Right forelimb (tissue), 1 donor: ENCODE measurements at regions not wholly inside any gene's neighbourhood (a gene's known extent, or its start where the extent isn't known, plus 50 kb on each side); places are given as distances from the start of the nearest gene placed in this dataset.

ENCODE experiments used
- DNase-seq: peaks from one replicate; pipeline ENCODE4 v3.0.0-alpha.2; 2018

GRCh38 chr1:234988155-234988517, 140.5 kb downstream of the TOMM20 start:
- DNase-seq = no peak

DNA sequence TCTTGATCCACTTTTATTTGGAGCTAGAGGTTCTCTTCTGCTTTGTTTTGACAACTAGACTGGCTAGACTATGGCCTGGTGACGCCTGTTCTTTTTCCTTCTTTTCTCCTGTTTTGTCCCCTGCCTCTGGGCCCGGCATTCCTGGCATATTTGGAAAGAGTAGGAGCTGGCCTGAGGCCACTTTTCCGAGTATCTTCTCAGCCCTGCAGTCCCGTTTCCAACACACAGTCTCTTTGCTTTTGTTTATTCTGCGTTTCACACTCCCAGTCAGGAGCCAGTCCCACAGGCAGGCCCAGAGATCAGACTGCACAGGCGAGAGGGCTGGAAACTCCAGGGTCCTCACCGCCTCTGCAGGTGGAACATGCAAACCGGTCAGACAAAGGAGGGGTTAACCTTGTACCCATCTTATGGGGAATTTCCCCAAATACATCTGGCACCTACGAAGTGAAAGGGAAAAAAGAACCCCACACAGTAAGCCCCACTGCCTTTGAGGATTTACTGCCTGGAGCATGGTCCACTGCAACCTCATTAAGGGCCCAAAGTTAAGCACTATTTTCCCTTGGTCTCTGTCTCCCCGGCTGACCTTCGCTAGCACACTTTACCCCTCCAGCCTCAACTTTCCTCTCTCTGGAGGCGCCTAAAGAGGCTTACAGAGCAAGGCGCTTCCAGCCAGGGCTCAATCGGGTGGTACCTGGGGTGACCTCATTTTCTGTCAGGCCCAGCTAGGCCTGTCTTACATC, 141.1 kb downstream of the TOMM20 start:
- peak; percentile 81 for DNase-seq

DNA sequence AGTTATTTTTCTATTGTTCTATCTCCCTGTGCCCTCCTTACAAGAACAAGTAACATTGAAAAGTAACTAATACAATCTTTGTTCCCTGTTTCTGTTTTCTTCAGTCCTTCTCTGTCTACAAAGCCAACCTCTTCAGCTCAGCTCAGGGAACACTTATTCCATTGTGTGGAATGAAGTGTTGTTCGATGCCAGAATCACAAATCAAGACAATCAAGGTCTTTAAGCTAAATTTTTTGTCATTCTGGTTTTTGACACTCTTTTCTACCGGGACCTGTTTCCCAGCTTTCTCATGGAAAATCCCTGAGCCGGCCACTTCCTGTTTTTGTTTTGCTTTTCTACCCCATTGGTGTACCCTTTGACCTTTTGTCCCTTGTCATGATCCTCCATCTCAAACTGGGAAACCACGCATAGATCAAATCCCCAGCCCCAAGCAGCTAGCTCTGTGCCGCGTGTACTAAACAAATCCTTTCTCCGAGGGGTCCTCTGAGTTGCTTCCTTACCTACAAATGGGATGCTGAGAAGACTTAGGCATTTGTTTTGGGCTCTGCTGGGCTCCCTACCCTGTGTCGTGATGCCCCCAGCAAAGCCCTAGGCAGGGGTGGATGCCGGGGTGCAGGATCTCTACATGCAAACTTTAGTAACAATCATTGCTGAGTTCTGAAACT, 141.8 kb downstream of the TOMM20 start:
- no peak for DNase-seq

DNA sequence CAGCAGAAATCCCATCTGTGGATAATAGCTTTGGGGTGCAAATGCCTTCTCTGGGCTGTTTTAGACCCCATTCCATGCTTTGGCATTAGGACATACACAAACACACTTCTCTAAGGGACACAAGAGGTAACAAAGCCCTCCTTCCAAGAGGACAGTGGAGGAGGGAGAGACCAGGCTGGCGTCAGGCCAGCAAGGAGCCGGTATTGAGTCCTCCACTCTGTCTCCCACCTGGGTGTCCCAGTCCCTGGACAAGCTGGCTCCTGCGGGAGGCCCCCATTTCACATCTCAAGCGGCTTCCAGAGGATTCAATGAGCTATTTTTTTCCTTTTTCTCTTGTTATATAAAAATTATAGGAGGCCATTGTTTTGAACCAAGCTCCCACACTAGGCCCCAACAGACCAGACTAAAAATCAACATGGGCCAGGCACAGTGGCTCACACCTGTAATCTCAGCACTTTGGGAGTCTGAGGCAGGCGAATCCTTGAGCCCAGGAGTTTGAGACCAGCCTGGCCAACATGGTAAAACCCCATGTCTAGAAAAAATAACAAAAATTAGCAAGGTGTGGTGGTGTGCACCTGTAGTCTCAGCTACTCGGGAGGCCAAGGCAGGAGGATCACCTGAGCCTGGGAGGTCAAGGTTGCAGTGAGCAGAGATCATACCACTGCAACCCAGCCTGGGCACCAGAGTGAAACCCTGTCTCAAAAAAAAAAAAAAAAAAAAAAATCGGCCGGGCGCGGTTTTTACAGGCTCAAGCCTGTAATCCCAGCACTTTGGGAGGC, 142.9 kb downstream of the TOMM20 start:
- no peak for DNase-seq

DNA sequence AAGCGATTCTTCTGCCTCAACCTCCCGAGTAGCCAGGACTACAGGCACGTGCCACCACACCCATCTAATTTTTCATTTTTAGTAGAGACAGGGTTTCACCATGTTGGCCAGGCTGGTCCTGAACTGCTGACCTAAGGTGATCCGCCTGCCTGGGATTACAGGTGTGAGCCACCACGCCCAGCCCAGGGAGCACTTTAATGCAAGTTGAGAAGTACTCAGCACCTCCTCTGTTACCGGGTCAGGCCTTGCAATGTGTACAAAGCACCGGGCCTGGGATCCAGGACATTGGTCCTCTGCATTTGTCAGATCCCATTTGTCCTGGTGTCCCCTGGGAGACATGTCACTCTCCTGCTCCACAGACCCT, 143.6 kb downstream of the TOMM20 start:
- no peak for DNase-seq

- DNase-seq = no peak
Observed at GRCh38 chr1:234983564-234984238, 144.9 kb downstream of the TOMM20 start.

GRCh38 chr1:234981758-234982157, 146.9 kb downstream of the TOMM20 start:
- no peak for DNase-seq

DNA sequence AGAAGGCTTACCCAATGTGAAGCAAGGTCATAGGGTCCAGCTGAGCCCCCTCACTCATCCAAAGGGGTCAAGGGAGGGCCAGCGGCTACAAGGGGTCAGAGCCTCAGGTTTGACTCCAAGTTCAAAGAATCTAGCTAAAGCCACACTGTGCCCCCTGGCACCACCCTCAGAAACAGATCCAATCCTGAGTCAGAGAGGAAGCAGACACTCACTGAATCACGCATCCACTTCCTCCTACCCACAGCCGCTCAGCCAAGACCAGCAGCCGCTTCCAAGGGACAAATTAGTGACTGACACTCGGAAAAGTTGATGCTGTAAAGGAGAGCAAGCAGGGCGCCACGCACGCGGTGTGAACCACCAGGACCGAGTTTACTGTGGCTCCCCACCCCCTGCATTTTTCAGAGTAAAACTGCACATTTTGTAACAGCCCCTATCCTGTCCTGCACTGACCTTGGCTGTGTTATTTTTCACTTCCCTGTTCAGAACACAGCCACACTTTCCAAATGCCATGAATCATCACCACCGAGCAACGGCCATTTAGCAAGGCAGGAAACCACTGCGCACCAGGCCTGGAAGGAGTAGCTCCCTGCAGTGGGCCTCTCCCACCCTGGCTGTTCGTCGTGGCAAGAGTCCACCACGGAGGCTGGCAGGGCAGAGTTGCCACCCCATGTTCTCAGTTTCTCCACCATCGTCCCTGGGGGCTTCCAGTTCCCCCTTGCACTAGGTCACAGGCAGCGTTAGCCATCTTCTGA, 147.8 kb downstream of the TOMM20 start:
- no peak for DNase-seq

DNA sequence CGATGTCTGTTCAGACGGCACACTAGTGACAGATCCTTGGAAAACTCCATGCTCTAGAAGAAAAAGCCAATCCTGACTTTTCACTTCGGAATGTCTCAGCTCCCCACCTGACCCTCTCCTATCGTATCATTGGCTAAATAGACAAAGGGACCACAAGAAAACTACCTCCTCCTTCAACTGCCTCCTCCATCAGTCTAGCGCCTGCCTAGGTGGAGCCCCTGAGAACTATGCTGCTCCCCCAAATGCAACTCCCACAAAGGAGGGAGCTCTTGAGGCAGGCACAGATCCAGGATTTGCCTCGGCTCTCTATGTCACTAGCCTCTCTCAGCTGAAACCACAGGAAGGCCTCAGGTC, 148.4 kb downstream of the TOMM20 start:
- DNase-seq = no peak

- no peak for DNase-seq
Observed at GRCh38 chr1:234979296-234980279, 149.0 kb downstream of the TOMM20 start.

- no peak for DNase-seq
Observed at GRCh38 chr1:234978397-234979295, 150.0 kb downstream of the TOMM20 start.

GRCh38 chr1:234977875-234978396, 150.7 kb downstream of the TOMM20 start:
- no peak for DNase-seq

DNA sequence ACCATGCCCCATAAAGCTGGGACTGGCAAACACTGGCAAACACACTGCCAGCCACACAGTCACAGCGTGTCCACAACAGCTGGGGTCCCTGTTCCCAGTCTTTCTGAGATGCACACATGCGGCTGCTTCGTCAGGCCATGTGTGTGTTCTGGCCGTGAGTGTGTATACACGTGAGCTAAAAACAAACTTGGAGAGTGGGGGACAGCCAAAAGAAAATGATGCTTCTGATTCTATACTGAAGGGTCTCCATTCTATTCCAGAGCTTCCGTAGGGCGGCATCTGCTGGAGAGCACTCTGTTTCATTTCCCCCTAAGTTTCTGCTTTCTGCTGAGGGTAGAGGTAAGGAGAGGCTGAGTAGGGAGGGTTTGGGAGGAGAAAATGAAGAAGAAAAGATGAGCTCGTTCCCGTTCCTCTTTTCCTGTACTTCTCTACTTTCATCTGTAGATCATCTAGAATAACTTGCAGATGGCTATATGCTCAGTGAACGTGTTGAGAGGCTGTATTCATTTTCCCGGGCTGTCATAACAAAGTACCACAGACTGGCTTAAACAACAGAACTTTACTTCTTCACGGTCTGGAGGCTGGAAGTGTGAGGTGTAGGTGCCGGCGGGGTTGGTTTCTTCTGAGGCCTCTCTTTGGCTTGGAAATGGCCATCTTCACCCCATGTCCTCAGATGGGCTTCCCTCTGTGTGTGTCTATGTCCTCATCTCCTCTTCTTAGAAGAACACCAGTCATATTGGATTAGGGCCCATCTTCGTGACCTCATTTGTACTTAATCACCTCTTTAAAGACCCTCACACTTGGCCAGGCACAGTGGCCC, 151.6 kb downstream of the TOMM20 start:
- no peak for DNase-seq

- DNase-seq = no peak
Observed at GRCh38 chr1:234975941-234976860, 152.4 kb downstream of the TOMM20 start.

GRCh38 chr1:234975122-234975940, 153.3 kb downstream of the TOMM20 start:
- DNase-seq = no peak

DNA sequence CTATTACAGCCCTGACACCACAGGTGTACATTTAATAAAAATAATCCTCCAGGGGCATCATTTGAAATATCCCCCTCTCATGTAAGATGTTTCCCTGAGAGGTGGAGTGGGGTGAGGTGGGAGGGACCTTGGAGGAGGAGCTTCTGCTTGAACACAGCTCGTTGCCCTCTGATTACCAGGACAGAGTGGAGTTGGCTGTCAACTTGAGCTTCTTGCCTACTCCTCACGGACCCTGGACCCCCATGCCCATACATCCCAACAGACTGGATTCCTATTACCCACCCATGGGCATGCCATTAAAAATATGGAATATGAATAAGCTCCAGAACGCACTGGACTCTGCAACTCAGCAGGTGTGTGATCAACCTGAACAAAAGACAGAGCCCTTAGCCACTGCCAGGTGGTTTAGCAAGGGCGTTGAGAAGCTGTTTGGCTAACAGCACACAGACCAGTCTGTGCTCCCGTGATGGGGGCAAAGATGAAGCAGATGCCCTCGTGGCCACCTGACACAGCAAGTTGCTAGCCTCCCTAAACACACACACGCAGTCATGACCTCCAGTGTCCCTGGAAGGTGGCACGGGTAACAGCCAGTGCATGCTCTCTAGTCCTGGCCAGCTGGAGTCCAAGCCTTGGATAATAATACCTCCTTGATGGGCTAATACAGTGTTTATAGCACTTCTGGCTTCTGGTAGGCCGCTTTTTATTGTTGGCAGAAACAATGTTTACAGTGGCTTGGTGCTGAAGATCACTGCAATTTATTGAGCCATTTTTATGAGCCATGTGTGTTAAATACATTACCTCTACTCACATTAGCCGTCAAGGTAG, 155.0 kb downstream of the TOMM20 start:
- no peak for DNase-seq
